Gastrocnemius medialis (tissue), 4 donors: ENCODE measurements at regions not wholly inside any gene's neighbourhood (a gene's known extent, or its start where the extent isn't known, plus 50 kb on each side); places are given as distances from the start of the nearest gene placed in this dataset.

Experiments used
- ATAC-seq, 2 donors: fragments of 150-250 bp; one replicate each; pipeline ENCODE4 v1.9.1; 2016
- DNase-seq, 2 donors: peaks; one replicate each; pipeline ENCODE4 v3.0.0-alpha.2; 2019
- H3K27ac ChIP-seq, 4 donors: fragments of 200-600 bp; sonication (generic); 1 replicate in 1 of 4; 2 replicates in 3 of 4; pipeline ENCODE4 v1.5.1; 2016 to 2018; ENCODE audit warnings: mild to moderate bottlenecking in 2 of 4, moderate library complexity in 1 of 4
- H3K27me3 ChIP-seq, 3 donors: fragments of 200-600 bp; sonication (generic) in 2 of 3; 1 replicate in 1 of 3; 2 replicates in 2 of 3; pipeline versions ENCODE4 v1.5.1 to v1.6.0; 2016 to 2019; ENCODE audit warnings: mild to moderate bottlenecking in 1 of 3, moderate library complexity in 1 of 3
- H3K36me3 ChIP-seq, 2 donors: fragments of 200-600 bp; sonication (generic) in 1 of 2; one replicate each; pipeline ENCODE4 v1.5.1; 2017 to 2018
- H3K4me1 ChIP-seq, 2 donors: fragments of 200-600 bp; sonication (generic) in 1 of 2; one replicate each; pipeline ENCODE4 v1.5.1; 2016 to 2017; ENCODE audit warnings: mild to moderate bottlenecking in 2 of 2
- H3K4me3 ChIP-seq, 4 donors: fragments of 200-600 bp; sonication (generic) in 3 of 4; 1 replicate in 1 of 4; 2 replicates in 3 of 4; pipeline ENCODE4 v1.5.1; 2016 to 2019; ENCODE audit warnings: mild to moderate bottlenecking in 2 of 4
- H3K9me3 ChIP-seq, 3 donors: fragments of 200-600 bp; sonication (generic) in 2 of 3; 1 replicate in 1 of 3; 2 replicates in 2 of 3; pipeline ENCODE4 v1.5.1; 2016 to 2019
- CTCF ChIP-seq, 5 experiments: fragments of 450-650 bp in 3 of 5; fragments of 200-600 bp in 2 of 5; sonication (generic) in 2 of 5; IDR thresholded peaks in 4 of 5; conservative IDR thresholded peaks in 1 of 5; 1 replicate in 4 of 5; 2 replicates in 1 of 5; pipeline ENCODE4 v1.5.1; 2016 to 2019; ENCODE audit warnings: antibody characterized with exemption in 5 of 5, mild to moderate bottlenecking in 3 of 5, moderate library complexity in 3 of 5
- POLR2A ChIP-seq, 2 donors: fragments of 450-650 bp; IDR thresholded peaks; one replicate each; pipeline ENCODE4 v1.6.1; 2017; ENCODE audit warnings: antibody characterized with exemption in 2 of 2, mild to moderate bottlenecking in 2 of 2, moderate library complexity in 2 of 2
- in situ Hi-C, 4 donors: fragments of 200-750 bp; cut with MboI; loops; one replicate each; pipeline versions ENCODE4 v1.15.0 to v1.8.0; 2017; ENCODE audit warnings: low sequenced_read_pairs in 4 of 4
- intact Hi-C: fragments of 100-400 bp; cut with DNase I; formaldehyde crosslinking; loops from one replicate; pipeline ENCODE4 v1.15.1; 2023; ENCODE audit warnings: low total_unique reads

- H3K27me3 ChIP-seq, result no peaks in the 10 kb centered on the region
- H3K4me3 ChIP-seq, result no peak overlapping the region
- intact Hi-C loops, result no loop called here
- no peaks in the 10 kb centered on the region for H3K9me3 ChIP-seq
- H3K27ac ChIP-seq, result no peak overlapping the region
- TF ChIP-seq CTCF (IDR thresholded peaks at IDR 0.05 in 4 of 5, conservative IDR thresholded peaks at IDR 0.05 in 1 of 5), result no peak
- no peak for TF ChIP-seq POLR2A (IDR thresholded peaks at IDR 0.05)
- in situ Hi-C loops, result no loop called here
- DNase-seq, result no peak
- no peak for ATAC-seq
- no peaks in the 10 kb centered on the region for H3K36me3 ChIP-seq
- H3K4me1 ChIP-seq, result no peaks in the 10 kb centered on the region
These were observed 532.9 kb downstream of the ANKRD50 start for GRCh38 chr4:124179506-124180186.

GRCh38 chr4:124181039-124181438 is 531.5 kb downstream of the ANKRD50 start:
- Histone ChIP-seq H3K4me3 (no peak overlapping the region), H3K36me3 (no peaks in the 10 kb centered on the region), H3K27ac (no peak overlapping the region), H3K27me3 (no peaks in the 10 kb centered on the region), H3K4me1 (no peaks in the 10 kb centered on the region), H3K9me3 (no peaks in the 10 kb centered on the region)
- ATAC-seq, result no peak
- in situ Hi-C loops, result no loop called here
- no peak for TF ChIP-seq CTCF (IDR thresholded peaks at IDR 0.05 in 4 of 5, conservative IDR thresholded peaks at IDR 0.05 in 1 of 5)
- TF ChIP-seq POLR2A (IDR thresholded peaks at IDR 0.05), result no peak
- DNase-seq, result no peak
- intact Hi-C loops, result no loop called here

- Histone ChIP-seq H3K27ac (no peak overlapping the region), H3K27me3 (no peaks in the 10 kb centered on the region), H3K9me3 (no peaks in the 10 kb centered on the region), H3K36me3 (no peaks in the 10 kb centered on the region), H3K4me3 (no peak overlapping the region), H3K4me1 (no peaks in the 10 kb centered on the region)
- no peak for TF ChIP-seq CTCF (IDR thresholded peaks at IDR 0.05 in 4 of 5, conservative IDR thresholded peaks at IDR 0.05 in 1 of 5)
- no peak for TF ChIP-seq POLR2A (IDR thresholded peaks at IDR 0.05)
- ATAC-seq, result no peak
- DNase-seq, result no peak
- in situ Hi-C loops, result no loop called here
- intact Hi-C loops, result no loop called here
These were observed 529.3 kb downstream of the ANKRD50 start for GRCh38 chr4:124183231-124183630.

- Histone ChIP-seq H3K36me3 (no peaks in the 10 kb centered on the region), H3K4me1 (no peaks in the 10 kb centered on the region), H3K27ac (no peak overlapping the region), H3K27me3 (no peaks in the 10 kb centered on the region), H3K4me3 (no peak overlapping the region), H3K9me3 (no peaks in the 10 kb centered on the region)
- intact Hi-C loops, result no loop called here
- in situ Hi-C loops, result no loop called here
- DNase-seq (no peak), ATAC-seq (no peak)
- TF ChIP-seq CTCF (IDR thresholded peaks at IDR 0.05 in 4 of 5, conservative IDR thresholded peaks at IDR 0.05 in 1 of 5) (no peak), POLR2A (IDR thresholded peaks at IDR 0.05) (no peak)
These were observed 528.6 kb downstream of the ANKRD50 start for GRCh38 chr4:124183926-124184325.

GRCh38 chr4:124184792-124185191 is 527.7 kb downstream of the ANKRD50 start:
- in situ Hi-C loops, result no loop called here
- no peak for ATAC-seq
- no peaks in the 10 kb centered on the region for H3K36me3 ChIP-seq
- no peak for DNase-seq
- no peaks in the 10 kb centered on the region for H3K9me3 ChIP-seq
- H3K27me3 ChIP-seq, result no peaks in the 10 kb centered on the region
- no peak overlapping the region for H3K4me3 ChIP-seq
- no peaks in the 10 kb centered on the region for H3K4me1 ChIP-seq
- TF ChIP-seq CTCF (IDR thresholded peaks at IDR 0.05 in 4 of 5, conservative IDR thresholded peaks at IDR 0.05 in 1 of 5) (no peak), POLR2A (IDR thresholded peaks at IDR 0.05) (no peak)
- H3K27ac ChIP-seq, result no peak overlapping the region
- intact Hi-C loops, result no loop called here
